ENCODE measurements at regions not wholly inside any gene's neighbourhood (a gene's known extent, or its start where the extent isn't known, plus 50 kb on each side); places are given as distances from the start of the nearest gene placed in this dataset.

- no peaks in the 10 kb centered on the region for H3K36me3 ChIP-seq (replicated peaks; ENCODE audit: insufficient read depth, low read length)
- H3K4me3 ChIP-seq (ENCODE audit: low read length), result no peak overlapping the region
- no peaks in the 10 kb centered on the region for H3K9me2 ChIP-seq (replicated peaks; ENCODE audit: insufficient read depth, low read length)
- no peaks in the 10 kb centered on the region for H4K20me1 ChIP-seq (ENCODE audit: insufficient read depth, low read length)
- H2AFZ ChIP-seq (ENCODE audit: low read length), result no peak overlapping the region
- no peak overlapping the region for H3K27ac ChIP-seq (ENCODE audit: low read length)
- no peak overlapping the region for H3K9ac ChIP-seq (ENCODE audit: low read length)
- no peaks in the 10 kb centered on the region for H3F3A ChIP-seq (ENCODE audit: insufficient read depth, low read length)
- no peaks in the 10 kb centered on the region for H3K9me3 ChIP-seq (replicated peaks; ENCODE audit: insufficient read depth, low read length)
- DNase-seq, result no peak
- H3K79me2 ChIP-seq (ENCODE audit: low read length), result no peaks in the 10 kb centered on the region
- H3K4me1 ChIP-seq (ENCODE audit: low read length), result no peaks in the 10 kb centered on the region
- TF ChIP-seq EZH2phosphoT487 (IDR thresholded peaks at IDR 0.05; ENCODE audit: low read length) (no peak), EZH2 (optimal IDR thresholded peaks at IDR 0.05; ENCODE audit: low read depth, low read length) (no peak), CTCF (IDR thresholded peaks at IDR 0.05; ENCODE audit: low read length) (no peak)
- H3K27me3 ChIP-seq (replicated peaks; ENCODE audit: insufficient read depth, low read length), result no peaks in the 10 kb centered on the region
- H3K4me2 ChIP-seq (ENCODE audit: low read depth, low read length), result no peak overlapping the region
Measured at GRCh38 chr18:56165601-56166355, 472.6 kb downstream of the TXNL1 start.

GRCh38 chr18:56162311-56163265 lies 475.8 kb downstream of the TXNL1 start:
- H3K9me3 ChIP-seq (replicated peaks; ENCODE audit: insufficient read depth, low read length), result no peaks in the 10 kb centered on the region
- no peak for DNase-seq
- H2AFZ ChIP-seq (ENCODE audit: low read length), result no peak overlapping the region

GRCh38 chr18:56161566-56162260 lies 476.7 kb downstream of the TXNL1 start:
- TF ChIP-seq CTCF (IDR thresholded peaks at IDR 0.05; ENCODE audit: low read length) (no peak), EZH2phosphoT487 (IDR thresholded peaks at IDR 0.05; ENCODE audit: low read length) (no peak), EZH2 (optimal IDR thresholded peaks at IDR 0.05; ENCODE audit: low read depth, low read length) (no peak)
- Histone ChIP-seq H3K27ac (ENCODE audit: low read length) (no peak overlapping the region), H3K9me3 (replicated peaks; ENCODE audit: insufficient read depth, low read length) (no peaks in the 10 kb centered on the region), H3K9ac (ENCODE audit: low read length) (no peak overlapping the region), H3K4me3 (ENCODE audit: low read length) (no peak overlapping the region), H3K9me2 (replicated peaks; ENCODE audit: insufficient read depth, low read length) (no peaks in the 10 kb centered on the region), H3K79me2 (ENCODE audit: low read length) (no peaks in the 10 kb centered on the region), H3K4me1 (ENCODE audit: low read length) (no peaks in the 10 kb centered on the region), H3K4me2 (ENCODE audit: low read depth, low read length) (no peak overlapping the region), H3K27me3 (replicated peaks; ENCODE audit: insufficient read depth, low read length) (no peaks in the 10 kb centered on the region), H2AFZ (ENCODE audit: low read length) (no peak overlapping the region), H3K36me3 (replicated peaks; ENCODE audit: insufficient read depth, low read length) (no peaks in the 10 kb centered on the region), H4K20me1 (ENCODE audit: insufficient read depth, low read length) (no peaks in the 10 kb centered on the region), H3F3A (ENCODE audit: insufficient read depth, low read length) (no peaks in the 10 kb centered on the region)
- DNase-seq, result no peak

More at GRCh38 chr18:56162311-56163265, 475.8 kb downstream of the TXNL1 start:
- H3K9ac ChIP-seq (ENCODE audit: low read length), result no peak overlapping the region
- H4K20me1 ChIP-seq (ENCODE audit: insufficient read depth, low read length), result no peaks in the 10 kb centered on the region
- H3K79me2 ChIP-seq (ENCODE audit: low read length), result no peaks in the 10 kb centered on the region
- H3K36me3 ChIP-seq (replicated peaks; ENCODE audit: insufficient read depth, low read length), result no peaks in the 10 kb centered on the region
- H3K27me3 ChIP-seq (replicated peaks; ENCODE audit: insufficient read depth, low read length), result no peaks in the 10 kb centered on the region
- H3K27ac ChIP-seq (ENCODE audit: low read length), result no peak overlapping the region
- no peak overlapping the region for H3K4me3 ChIP-seq (ENCODE audit: low read length)
- TF ChIP-seq CTCF (IDR thresholded peaks at IDR 0.05; ENCODE audit: low read length) (no peak), EZH2 (optimal IDR thresholded peaks at IDR 0.05; ENCODE audit: low read depth, low read length) (no peak)
- H3F3A ChIP-seq (ENCODE audit: insufficient read depth, low read length), result no peaks in the 10 kb centered on the region
- H3K4me2 ChIP-seq (ENCODE audit: low read depth, low read length), result no peak overlapping the region
- no peaks in the 10 kb centered on the region for H3K4me1 ChIP-seq (ENCODE audit: low read length)
- no peaks in the 10 kb centered on the region for H3K9me2 ChIP-seq (replicated peaks; ENCODE audit: insufficient read depth, low read length)

Measured in MM.1S (cell line).